Adrenal gland (tissue), 9 donors: ENCODE measurements at regions not wholly inside any gene's neighbourhood (a gene's known extent, or its start where the extent isn't known, plus 50 kb on each side); places are given as distances from the start of the nearest gene placed in this dataset.

Experiments
- DNase-seq, 7 donors: peaks; one replicate each; pipeline ENCODE4 v3.0.0-alpha.2; 2019 to 2020
- H3K27ac ChIP-seq, 5 donors: fragments of 200-600 bp; sonication (generic) in 4 of 5; 1 replicate in 3 of 5; 2 replicates in 2 of 5; pipeline versions ENCODE4 v1.5.1 to v1.8.0; 2016 to 2020; ENCODE audit warnings: mild to moderate bottlenecking in 1 of 5
- H3K27me3 ChIP-seq: fragments of 200-600 bp; 2 replicates; pipeline ENCODE4 v1.8.0; 2021
- H3K36me3 ChIP-seq, 2 donors: fragments of 200-600 bp; replicated peaks in 1 of 2; 1 replicate in 1 of 2; 2 replicates in 1 of 2; pipeline versions ENCODE4 v1.5.1 to v1.8.0; 2018 to 2022
- H3K4me1 ChIP-seq, 2 donors: fragments of 200-600 bp; replicated peaks in 1 of 2; 1 replicate in 1 of 2; 2 replicates in 1 of 2; pipeline versions ENCODE4 v1.5.1 to v1.8.0; 2018 to 2021
- H3K4me3 ChIP-seq, 4 donors: fragments of 200-600 bp; sonication (generic) in 3 of 4; one replicate each; pipeline ENCODE4 v1.5.1; 2016 to 2018
- H3K9me3 ChIP-seq, 3 donors: fragments of 200-600 bp; sonication (generic) in 1 of 3; replicated peaks in 1 of 3; 1 replicate in 2 of 3; 2 replicates in 1 of 3; pipeline versions ENCODE4 v1.5.1 to v1.8.0; 2016 to 2021
- POLR2A ChIP-seq, 2 donors: fragments of 450-650 bp; IDR thresholded peaks; one replicate each; pipeline ENCODE4 v1.6.1; 2017; ENCODE audit warnings: antibody characterized with exemption in 2 of 2, mild to moderate bottlenecking in 2 of 2, moderate library complexity in 1 of 2
- WGBS, 4 donors: extraction: QIAGEN DNeasy Blood & Tissue Kit in 2 of 4; methylation state at CpG; one replicate each; pipeline versions ENCODE4 v1.1.5 to v1.1.7; 2013 to 2017; 5-methylcytosine and 5-hydroxymethylcytosine counted together
- intact Hi-C, 2 donors: fragments of 100-400 bp; cut with DNase I; formaldehyde crosslinking; loops; one replicate each; pipeline versions ENCODE4 v1.14.1 to v1.15.0; 2022 to 2023
- TF ChIP-seq, protein P1 (sequence below), 6 experiments: fragments of 450-650 bp in 4 of 6; fragments of 200-600 bp in 2 of 6; sonication (generic) in 1 of 6; IDR thresholded peaks; 1 replicate in 5 of 6; 2 replicates in 1 of 6; pipeline versions ENCODE4 v1.5.1 to v1.8.0; 2016 to 2021; ENCODE audit warnings: antibody characterized with exemption in 6 of 6, mild to moderate bottlenecking in 2 of 6, moderate library complexity in 1 of 6
- donor health status: healthy with polysubstance abuse.
- donor health status: Bipolar disorder and iron deficiency.
- donor health status: DM: yes; HTN: yes; CAD: no.
- donor health status: DM: no; HTN: no; CAD: no.
- donor health status: DM: no; HTN: no; CAD: no.

DNA sequence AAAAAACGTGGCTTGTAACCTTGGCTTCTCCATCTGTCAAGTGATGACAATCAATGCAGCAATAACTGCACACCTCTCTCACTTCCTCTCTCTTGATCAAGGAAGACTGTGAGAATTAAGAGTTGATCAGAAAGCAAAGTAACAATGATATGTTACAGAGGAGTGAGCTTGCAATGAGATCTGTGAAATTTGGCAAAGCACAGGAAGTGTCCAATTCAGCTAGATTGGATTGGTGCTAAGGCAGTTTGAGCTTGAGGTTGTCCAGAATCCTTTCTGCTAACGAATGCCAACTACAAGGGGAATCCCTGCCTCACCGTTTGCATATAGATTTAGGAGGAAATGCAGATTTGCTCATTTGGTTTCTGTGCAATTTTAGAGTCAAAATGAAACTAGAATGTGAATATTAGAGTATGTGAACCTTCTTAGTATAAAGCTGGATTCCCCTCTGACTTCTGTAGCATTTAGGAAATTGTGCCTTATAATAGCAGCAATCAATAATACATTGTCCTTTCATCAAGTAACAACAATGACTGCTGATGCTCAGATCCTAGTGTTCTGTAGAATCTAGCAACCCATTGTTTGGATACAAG is 346.4 kb downstream of the PTTG2 start:
- intact Hi-C loops: no loop called here
- Histone ChIP-seq H3K27ac (no peak overlapping the region), H3K4me1 (no peaks in the 10 kb centered on the region), H3K36me3 (no peaks in the 10 kb centered on the region), H3K9me3 (peaks cover 0 to 4% (median 0%) of the 10 kb centered on the region in 3 donors), H3K27me3 (no peaks in the 10 kb centered on the region), H3K4me3 (no peak overlapping the region)
- DNase-seq: no peak
- 40 to 59% (median 46%) methylated on average over 3 of the region's 3 CpGs for WGBS, 4 donors
- no peak for TF ChIP-seq POLR2A (IDR thresholded peaks at IDR 0.05)
- TF ChIP-seq, protein P1, sequence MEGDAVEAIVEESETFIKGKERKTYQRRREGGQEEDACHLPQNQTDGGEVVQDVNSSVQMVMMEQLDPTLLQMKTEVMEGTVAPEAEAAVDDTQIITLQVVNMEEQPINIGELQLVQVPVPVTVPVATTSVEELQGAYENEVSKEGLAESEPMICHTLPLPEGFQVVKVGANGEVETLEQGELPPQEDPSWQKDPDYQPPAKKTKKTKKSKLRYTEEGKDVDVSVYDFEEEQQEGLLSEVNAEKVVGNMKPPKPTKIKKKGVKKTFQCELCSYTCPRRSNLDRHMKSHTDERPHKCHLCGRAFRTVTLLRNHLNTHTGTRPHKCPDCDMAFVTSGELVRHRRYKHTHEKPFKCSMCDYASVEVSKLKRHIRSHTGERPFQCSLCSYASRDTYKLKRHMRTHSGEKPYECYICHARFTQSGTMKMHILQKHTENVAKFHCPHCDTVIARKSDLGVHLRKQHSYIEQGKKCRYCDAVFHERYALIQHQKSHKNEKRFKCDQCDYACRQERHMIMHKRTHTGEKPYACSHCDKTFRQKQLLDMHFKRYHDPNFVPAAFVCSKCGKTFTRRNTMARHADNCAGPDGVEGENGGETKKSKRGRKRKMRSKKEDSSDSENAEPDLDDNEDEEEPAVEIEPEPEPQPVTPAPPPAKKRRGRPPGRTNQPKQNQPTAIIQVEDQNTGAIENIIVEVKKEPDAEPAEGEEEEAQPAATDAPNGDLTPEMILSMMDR (IDR thresholded peaks at IDR 0.05): no peak

DNA sequence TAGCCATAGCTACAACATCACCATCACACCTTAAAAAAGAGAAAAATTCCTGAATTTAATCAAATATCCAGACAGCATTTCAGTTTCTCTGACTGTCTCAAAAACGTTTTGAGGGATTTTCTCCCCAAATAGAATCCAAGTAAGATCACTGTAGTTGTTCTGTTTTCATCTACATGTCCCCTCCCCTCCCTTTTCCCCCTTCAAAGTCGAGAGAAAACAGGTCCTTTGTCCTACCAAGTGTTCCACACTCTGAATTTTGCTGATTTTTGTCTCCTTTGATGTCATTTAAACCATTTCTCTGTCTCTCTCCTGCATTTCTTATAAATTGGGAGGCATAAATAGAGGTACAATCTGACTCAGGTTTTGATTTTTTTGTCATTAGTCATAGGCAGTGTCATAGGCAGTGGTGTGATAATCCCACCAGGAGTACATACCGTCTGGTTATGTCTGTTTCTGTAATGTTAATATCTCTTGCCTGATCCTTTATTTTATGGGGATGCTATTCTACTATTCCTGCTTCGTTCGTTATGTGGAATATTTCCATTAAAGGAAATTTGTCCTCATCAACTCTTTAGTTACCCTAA is 348.6 kb downstream of the PTTG2 start:
- DNase-seq: no peak
- Histone ChIP-seq H3K4me1 (no peaks in the 10 kb centered on the region), H3K27ac (no peak overlapping the region), H3K4me3 (no peak overlapping the region), H3K9me3 (no peaks in the 10 kb centered on the region), H3K27me3 (no peaks in the 10 kb centered on the region), H3K36me3 (no peaks in the 10 kb centered on the region)
- TF ChIP-seq, protein P1 (IDR thresholded peaks at IDR 0.05): no peak
- no peak for TF ChIP-seq POLR2A (IDR thresholded peaks at IDR 0.05)
- intact Hi-C loops: no loop called here
- 44 to 55% (median 49%) methylated on average over 5 of the region's 5 CpGs for WGBS, 4 donors

DNA sequence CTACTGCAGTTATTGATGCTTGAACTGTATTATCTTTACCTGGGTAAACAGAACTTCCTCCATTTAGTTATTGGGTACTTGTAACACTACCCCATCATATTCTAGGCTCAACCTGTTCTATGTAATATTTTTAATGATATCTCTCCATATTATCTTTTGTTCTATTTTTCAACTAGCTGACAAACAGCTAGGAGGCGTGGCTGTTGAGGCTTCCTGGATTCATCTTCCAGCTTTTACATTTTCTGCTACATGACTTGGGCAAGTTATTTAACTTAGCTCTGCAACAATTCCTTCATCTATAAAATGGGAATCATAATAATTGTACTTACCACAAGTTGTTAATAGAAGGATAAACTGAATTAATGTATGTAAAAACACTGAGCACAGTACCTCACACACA is 349.3 kb downstream of the PTTG2 start:
- TF ChIP-seq, protein P1 (IDR thresholded peaks at IDR 0.05): no peak
- no peak for TF ChIP-seq POLR2A (IDR thresholded peaks at IDR 0.05)
- 87 to 95% (median 91%) methylated on average over 1 of the region's 1 CpG for WGBS, 4 donors
- intact Hi-C loops: no loop called here

DNA sequence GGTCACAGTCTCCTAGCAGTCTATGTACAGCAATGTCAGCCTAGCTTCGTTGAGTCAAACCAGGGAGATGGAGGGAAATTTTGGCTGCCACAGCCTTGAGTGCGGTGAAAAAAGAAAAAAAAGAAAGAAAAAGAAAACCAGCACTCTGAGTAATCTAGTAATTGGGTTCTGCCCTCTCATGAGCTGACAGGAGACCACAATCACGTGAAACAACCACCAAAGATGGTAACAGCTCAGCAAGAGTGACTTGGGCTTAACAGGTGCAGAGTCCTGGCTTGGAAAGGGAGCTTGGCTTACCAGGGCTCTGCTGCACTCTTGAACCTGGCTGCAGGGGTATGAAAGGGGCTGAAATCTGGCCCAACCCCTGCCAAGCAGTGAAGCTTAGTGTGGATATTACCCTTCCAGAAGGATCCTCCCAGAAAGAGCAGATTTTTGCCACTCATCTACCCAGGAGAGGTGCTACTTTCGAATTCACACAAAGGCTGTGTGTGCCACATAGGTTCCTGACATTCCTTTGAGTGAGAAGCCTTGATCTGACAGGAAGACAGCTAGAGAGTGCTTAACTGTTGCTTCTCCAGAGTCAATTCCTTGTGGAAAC is 350.3 kb downstream of the PTTG2 start:
- Histone ChIP-seq H3K27me3 (no peaks in the 10 kb centered on the region), H3K36me3 (no peaks in the 10 kb centered on the region), H3K9me3 (no peaks in the 10 kb centered on the region), H3K4me1 (no peaks in the 10 kb centered on the region), H3K4me3 (no peak overlapping the region), H3K27ac (no peak overlapping the region)
- DNase-seq: no peak
- intact Hi-C loops: loop anchor here (5.0 to 10.0 kb wide), 3 partner anchors 123 to 236 kb away; no protein-coding TSS in a partner anchor
- no peak for TF ChIP-seq POLR2A (IDR thresholded peaks at IDR 0.05)
- TF ChIP-seq, protein P1 (IDR thresholded peaks at IDR 0.05): no peak
- whole genome bisulfite sequencing, 4 donors: 61 to 76% (median 71%) methylated on average over 4 of the region's 4 CpGs

More for the DNA sequence above, 349.3 kb downstream of the PTTG2 start:
- H3K4me3 ChIP-seq: no peak overlapping the region
- DNase-seq: no peak
- no peaks in the 10 kb centered on the region for H3K27me3 ChIP-seq
- no peak overlapping the region for H3K27ac ChIP-seq
- no peaks in the 10 kb centered on the region for H3K36me3 ChIP-seq
- H3K4me1 ChIP-seq: no peaks in the 10 kb centered on the region
- no peaks in the 10 kb centered on the region for H3K9me3 ChIP-seq
